NCI-H2029 treated with DMSO at 0.1 percent for 48 hours (cell line): ENCODE measurements at regions not wholly inside any gene's neighbourhood (a gene's known extent, or its start where the extent isn't known, plus 50 kb on each side); places are given as distances from the start of the nearest gene placed in this dataset.

Experiments used
- DNase-seq: peaks from one replicate; lab custom pipeline; 2025; lab: John Stamatoyannopoulos, UW

GRCh38 chr13:44174769-44175425, 198.7 kb upstream of the SERP2 start:
- DNase-seq: no peak

GRCh38 chr13:44176173-44176572, 197.5 kb upstream of the SERP2 start:
- DNase-seq: no peak

- no peak for DNase-seq
Observed at GRCh38 chr13:44180876-44181536, 192.6 kb upstream of the SERP2 start.

- DNase-seq: no peak
Observed at GRCh38 chr13:44181931-44182330, 191.7 kb upstream of the SERP2 start.

- no peak for DNase-seq
Observed at GRCh38 chr13:44184740-44185139, 188.9 kb upstream of the SERP2 start.

GRCh38 chr13:44188257-44188656, 185.4 kb upstream of the SERP2 start:
- DNase-seq: no peak

GRCh38 chr13:44189085-44189484, 184.5 kb upstream of the SERP2 start:
- DNase-seq: no peak

GRCh38 chr13:44191103-44191502, 182.5 kb upstream of the SERP2 start:
- DNase-seq: no peak

- DNase-seq: peak; percentile 5
Observed at GRCh38 chr13:44191504-44192171, 182.0 kb upstream of the SERP2 start.

GRCh38 chr13:44193731-44194130, 179.9 kb upstream of the SERP2 start:
- DNase-seq: no peak

- DNase-seq: no peak
Observed at GRCh38 chr13:44195245-44195644, 178.4 kb upstream of the SERP2 start.

GRCh38 chr13:44196196-44196751, 177.3 kb upstream of the SERP2 start:
- DNase-seq: no peak

GRCh38 chr13:44197791-44198770, 175.5 kb upstream of the SERP2 start:
- DNase-seq: no peak

- no peak for DNase-seq
Observed at GRCh38 chr13:44198826-44199225, 174.8 kb upstream of the SERP2 start.

GRCh38 chr13:44199627-44200207, 173.9 kb upstream of the SERP2 start:
- DNase-seq: no peak

GRCh38 chr13:44206434-44206833, 167.2 kb upstream of the SERP2 start:
- DNase-seq: no peak

GRCh38 chr13:44207476-44207875, 166.1 kb upstream of the SERP2 start:
- no peak for DNase-seq

- no peak for DNase-seq
Observed at GRCh38 chr13:44210525-44210924, 163.1 kb upstream of the SERP2 start.

GRCh38 chr13:44211286-44211685, 162.3 kb upstream of the SERP2 start:
- no peak for DNase-seq

GRCh38 chr13:44211704-44212346, 161.8 kb upstream of the SERP2 start:
- DNase-seq: no peak
